ENCODE measurements at regions not wholly inside any gene's neighbourhood (a gene's known extent, or its start where the extent isn't known, plus 50 kb on each side); places are given as distances from the start of the nearest gene placed in this dataset.

DNA sequence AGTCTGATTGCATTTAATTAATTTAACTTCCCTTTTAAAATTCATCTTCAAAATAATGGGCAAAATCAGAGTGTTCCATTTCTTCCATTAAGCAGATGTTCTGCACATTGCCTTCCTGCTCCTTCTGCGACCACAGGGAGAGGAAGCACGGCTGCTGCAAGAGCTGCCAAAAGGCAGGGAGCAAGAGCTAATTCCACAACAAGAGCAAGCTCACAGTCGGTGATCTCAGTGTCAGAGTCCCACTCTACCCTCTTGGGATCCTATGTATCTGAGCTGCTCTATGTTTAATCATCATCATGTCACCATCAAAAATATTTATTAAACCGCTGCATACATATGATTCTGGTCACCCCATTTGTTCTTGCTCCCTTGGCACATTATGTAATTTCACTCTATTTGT, 255.3 kb upstream of the CAMK1G start:
- Mint-ChIP-seq H3K36me3 (ENCODE audit: insufficient read depth, unreplicated experiment) (no peaks in the 10 kb centered on the region), H3K27ac (ENCODE audit: unreplicated experiment) (no peak overlapping the region), H3K4me3 (ENCODE audit: unreplicated experiment) (no peak overlapping the region), H3K4me1 (ENCODE audit: low read depth, unreplicated experiment) (no peaks in the 10 kb centered on the region), H3K9me3 (ENCODE audit: unreplicated experiment) (no peaks in the 10 kb centered on the region), H3K27me3 (ENCODE audit: insufficient read depth, unreplicated experiment) (no peaks in the 10 kb centered on the region)
- Histone ChIP-seq H3K9me3 (no peaks in the 10 kb centered on the region), H3K4me1 (no peaks in the 10 kb centered on the region), H3K4me3 (ENCODE audit: low read depth, low read length) (no peak overlapping the region), H3K27me3 (replicated peaks; ENCODE audit: control insufficient read depth, insufficient read depth, low read length) (no peaks in the 10 kb centered on the region), H3K36me3 (ENCODE audit: control insufficient read depth, insufficient read depth, low read length) (no peaks in the 10 kb centered on the region)
- ChIA-PET POLR2A (no interaction called here), CTCF (no interaction called here)
- intact Hi-C loops (cut with micrococcal nuclease; ENCODE audit: unreplicated experiment): no loop called here
- no peak for DNase-seq
- no peak for TF ChIP-seq CTCF (IDR thresholded peaks at IDR 0.05; ENCODE audit: insufficient read depth in 1 of 2, low read depth in 1 of 2, low read length in 1 of 2, severe bottlenecking in 1 of 2, unreplicated experiment in 1 of 2)
- no TSS peak for BruUV-seq (replicated peaks)

DNA sequence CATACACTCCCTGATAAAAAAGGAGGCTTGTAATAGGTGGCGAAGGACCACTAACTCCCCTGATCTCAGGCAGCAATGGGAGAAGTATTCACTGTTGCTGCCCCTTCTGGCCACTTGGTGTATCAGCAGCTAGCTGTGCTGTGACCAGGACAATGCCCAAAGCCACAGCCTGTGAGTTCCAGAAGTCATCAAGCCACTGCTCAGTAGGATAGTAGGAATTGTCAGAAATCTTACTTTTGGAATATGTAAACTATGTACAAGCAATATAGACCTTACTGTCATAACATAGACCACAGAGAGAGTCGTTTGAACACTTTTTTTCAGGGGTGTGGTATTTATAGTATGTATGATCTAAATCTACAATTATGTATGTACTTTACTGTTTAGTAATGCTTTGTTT, 248.3 kb upstream of the CAMK1G start:
- intact Hi-C loops (cut with micrococcal nuclease; ENCODE audit: unreplicated experiment): loop anchor here (1.0 kb wide), 1 partner anchor 100 kb away; no protein-coding TSS in a partner anchor
- Histone ChIP-seq H3K36me3 (ENCODE audit: control insufficient read depth, insufficient read depth, low read length) (no peaks in the 10 kb centered on the region), H3K9me3 (no peaks in the 10 kb centered on the region), H3K27me3 (replicated peaks; ENCODE audit: control insufficient read depth, insufficient read depth, low read length) (no peaks in the 10 kb centered on the region), H3K4me1 (no peaks in the 10 kb centered on the region), H3K4me3 (ENCODE audit: low read depth, low read length) (no peak overlapping the region)
- Mint-ChIP-seq H3K27ac (ENCODE audit: unreplicated experiment) (no peak overlapping the region), H3K4me3 (ENCODE audit: unreplicated experiment) (no peak overlapping the region), H3K36me3 (ENCODE audit: insufficient read depth, unreplicated experiment) (no peaks in the 10 kb centered on the region), H3K4me1 (ENCODE audit: low read depth, unreplicated experiment) (peaks cover 6% of the 10 kb centered on the region), H3K27me3 (ENCODE audit: insufficient read depth, unreplicated experiment) (no peaks in the 10 kb centered on the region), H3K9me3 (ENCODE audit: unreplicated experiment) (no peaks in the 10 kb centered on the region)
- ChIA-PET CTCF (interaction anchor here (0.6 to 0.7 kb wide), 2 partner anchors 13 to 100 kb away, joined by 3 to 4 read pairs; no protein-coding TSS in a partner anchor), POLR2A (no interaction called here)
- no TSS peak for BruUV-seq (replicated peaks)
- TF ChIP-seq CTCF (IDR thresholded peaks at IDR 0.05; ENCODE audit: insufficient read depth in 1 of 2, low read depth in 1 of 2, low read length in 1 of 2, severe bottlenecking in 1 of 2, unreplicated experiment in 1 of 2): peak; percentile 87 to 88
- DNase-seq: peak; percentile 49 to 51

DNA sequence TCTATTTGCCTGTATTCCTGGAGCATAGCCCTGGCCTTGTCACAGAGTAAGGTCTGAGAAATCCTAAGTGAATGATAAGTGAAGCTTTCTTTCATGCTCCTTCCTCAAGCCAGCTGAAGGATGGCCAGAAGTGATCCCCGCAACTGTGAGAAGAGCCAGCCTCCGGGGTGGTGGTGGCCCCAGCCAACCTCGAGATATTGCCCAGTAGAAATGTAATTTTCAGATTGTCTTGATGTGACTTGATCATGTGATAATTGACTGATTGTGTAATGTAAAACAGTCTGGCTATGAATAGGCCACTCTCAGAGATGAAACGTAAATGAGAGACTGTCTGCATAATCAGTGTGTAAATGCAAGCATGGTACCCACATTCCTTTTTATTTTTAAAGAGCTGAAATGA, 242.4 kb upstream of the CAMK1G start:
- Histone ChIP-seq H3K4me3 (ENCODE audit: low read depth, low read length) (no peak overlapping the region), H3K4me1 (peaks cover 15% of the 10 kb centered on the region), H3K9me3 (no peaks in the 10 kb centered on the region), H3K27me3 (replicated peaks; ENCODE audit: control insufficient read depth, insufficient read depth, low read length) (no peaks in the 10 kb centered on the region), H3K36me3 (ENCODE audit: control insufficient read depth, insufficient read depth, low read length) (no peaks in the 10 kb centered on the region)
- Mint-ChIP-seq H3K27ac (ENCODE audit: unreplicated experiment) (no peak overlapping the region), H3K4me1 (ENCODE audit: low read depth, unreplicated experiment) (peaks cover 16% of the 10 kb centered on the region), H3K27me3 (ENCODE audit: insufficient read depth, unreplicated experiment) (no peaks in the 10 kb centered on the region), H3K4me3 (ENCODE audit: unreplicated experiment) (no peak overlapping the region), H3K9me3 (ENCODE audit: unreplicated experiment) (no peaks in the 10 kb centered on the region), H3K36me3 (ENCODE audit: insufficient read depth, unreplicated experiment) (no peaks in the 10 kb centered on the region)
- intact Hi-C loops (cut with micrococcal nuclease; ENCODE audit: unreplicated experiment): no loop called here
- BruUV-seq (replicated peaks): no TSS peak
- no peak for TF ChIP-seq CTCF (IDR thresholded peaks at IDR 0.05; ENCODE audit: insufficient read depth in 1 of 2, low read depth in 1 of 2, low read length in 1 of 2, severe bottlenecking in 1 of 2, unreplicated experiment in 1 of 2)
- DNase-seq: no peak
- ChIA-PET POLR2A (no interaction called here), CTCF (no interaction called here)

Measured in Caco-2 (cell line).